HG02759 (cell line): ENCODE measurements at regions not wholly inside any gene's neighbourhood (a gene's known extent, or its start where the extent isn't known, plus 50 kb on each side); places are given as distances from the start of the nearest gene placed in this dataset.

Experiments
- ATAC-seq: cut with Tn5 transposase; IDR thresholded peaks from one replicate; pipeline ENCODE4 v1.9.1; 2021; ENCODE audit warnings: mild to moderate bottlenecking, moderate library complexity; ENCODE audit not compliant: unreplicated experiment

DNA sequence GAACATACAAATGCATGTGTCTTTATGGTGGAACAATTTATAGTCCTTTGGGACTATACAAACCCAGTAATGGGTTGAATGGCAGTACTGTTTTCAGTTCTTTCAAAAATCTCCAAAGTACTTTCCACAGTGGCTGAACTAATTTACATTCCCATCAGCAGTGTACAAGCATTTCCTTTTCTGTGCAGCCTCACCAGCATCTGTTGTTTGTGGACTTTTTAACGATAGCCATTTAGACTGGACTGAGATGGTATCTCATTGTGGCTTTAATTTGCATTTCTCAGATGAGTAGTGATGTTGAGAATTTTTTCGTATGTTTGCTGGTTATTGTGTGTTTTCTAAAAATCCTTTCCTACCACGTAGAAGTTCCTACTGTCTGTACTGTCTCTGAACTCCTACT lies 327.2 kb upstream of the ZFP64 start:
- ATAC-seq = no peak

DNA sequence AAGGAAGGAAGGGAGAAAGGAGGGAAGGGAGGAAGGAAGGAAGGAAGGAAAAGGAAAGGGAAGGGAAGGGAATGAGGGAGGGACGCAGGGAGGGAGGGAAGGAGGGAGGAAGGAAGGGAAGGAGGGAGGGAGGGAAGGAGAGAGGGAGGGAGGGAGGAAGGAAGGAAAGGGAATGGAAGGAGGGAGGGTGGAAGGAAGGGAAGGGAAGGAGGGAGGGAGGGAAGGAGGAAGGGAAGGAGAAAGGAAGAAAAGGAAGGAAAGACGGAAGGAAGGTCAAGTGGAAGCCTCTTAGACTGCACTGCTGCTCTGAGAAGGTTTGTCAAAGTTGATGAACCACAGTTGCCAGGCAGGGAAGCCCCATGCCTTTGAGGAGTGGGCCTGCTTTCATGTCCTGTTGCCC lies 324.3 kb upstream of the ZFP64 start:
- ATAC-seq = no peak

DNA sequence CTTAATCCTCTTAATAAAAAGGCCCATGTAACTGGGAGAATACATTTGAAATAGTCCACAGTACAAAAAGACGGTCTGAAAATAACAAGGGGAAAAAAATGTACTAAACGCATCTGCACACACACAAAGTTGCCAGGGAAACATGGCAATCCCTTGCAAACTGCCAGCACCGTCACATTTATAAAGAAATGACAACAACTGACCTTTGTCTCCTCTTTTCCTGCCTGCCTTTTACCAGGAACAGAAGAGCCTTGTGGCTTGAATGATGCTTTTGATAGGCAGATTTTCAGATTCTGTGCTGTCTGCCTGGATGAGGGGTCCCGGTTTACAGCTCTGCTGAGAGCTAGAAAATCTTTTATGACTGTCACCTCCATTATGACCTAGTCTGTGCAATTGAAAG lies 308.6 kb upstream of the ZFP64 start:
- ATAC-seq = no peak

DNA sequence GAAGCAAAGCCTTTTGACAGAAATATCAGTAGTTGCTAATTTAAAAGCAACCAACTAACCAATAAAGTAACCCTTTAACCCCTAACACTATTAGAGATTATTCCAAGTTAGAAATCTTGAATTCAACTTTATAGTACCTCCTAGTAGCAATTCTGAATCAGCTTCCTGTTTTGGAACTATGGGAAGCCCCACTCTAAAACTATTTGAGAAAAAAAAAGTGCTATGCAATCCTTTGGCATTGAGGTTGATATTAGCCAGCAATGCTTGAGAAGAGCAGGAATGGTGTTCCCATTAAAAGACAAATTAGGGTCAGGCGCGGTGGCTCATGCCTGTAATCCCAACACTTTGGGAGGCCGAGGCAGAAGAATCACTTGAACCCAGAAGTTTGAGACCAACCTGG lies 306.2 kb upstream of the ZFP64 start:
- no peak for ATAC-seq

DNA sequence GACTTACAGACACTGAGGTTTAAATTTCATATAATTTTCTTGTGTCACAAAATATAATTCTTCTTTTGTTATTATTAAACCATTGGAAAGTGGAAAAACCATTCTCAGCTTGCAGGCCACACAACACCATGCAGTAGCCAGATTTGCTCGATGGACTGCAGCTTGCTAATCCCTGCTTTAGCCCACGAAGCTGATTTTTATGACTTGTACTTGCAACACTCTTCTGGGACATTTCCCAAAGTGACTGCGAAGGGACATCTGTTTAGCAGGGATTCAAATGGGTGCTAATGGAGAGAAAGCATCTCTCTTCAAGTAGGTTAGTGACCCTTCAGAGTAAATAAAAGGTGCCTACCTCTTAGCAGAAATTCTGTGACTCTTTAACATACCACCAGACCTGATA lies 304.6 kb upstream of the ZFP64 start:
- ATAC-seq = no peak

DNA sequence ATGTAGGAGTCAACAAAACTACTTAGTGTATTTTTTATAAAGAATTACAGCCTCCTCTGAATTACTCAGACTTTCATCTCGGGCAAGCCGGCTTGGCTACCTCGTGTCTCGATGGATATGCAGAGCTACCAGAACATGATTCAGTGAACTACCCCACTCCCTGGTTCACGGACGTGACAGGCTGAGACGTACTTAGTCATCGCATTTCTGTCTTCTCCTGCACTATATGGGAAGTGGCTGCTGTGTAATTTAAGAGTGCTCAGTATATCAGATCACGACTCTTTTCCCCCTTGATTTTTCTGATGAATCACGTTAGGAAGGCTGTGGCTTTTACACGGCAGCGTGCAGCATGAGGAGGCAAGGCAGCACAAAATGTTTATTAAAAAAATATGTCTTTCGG lies 302.7 kb upstream of the ZFP64 start:
- ATAC-seq = no peak

DNA sequence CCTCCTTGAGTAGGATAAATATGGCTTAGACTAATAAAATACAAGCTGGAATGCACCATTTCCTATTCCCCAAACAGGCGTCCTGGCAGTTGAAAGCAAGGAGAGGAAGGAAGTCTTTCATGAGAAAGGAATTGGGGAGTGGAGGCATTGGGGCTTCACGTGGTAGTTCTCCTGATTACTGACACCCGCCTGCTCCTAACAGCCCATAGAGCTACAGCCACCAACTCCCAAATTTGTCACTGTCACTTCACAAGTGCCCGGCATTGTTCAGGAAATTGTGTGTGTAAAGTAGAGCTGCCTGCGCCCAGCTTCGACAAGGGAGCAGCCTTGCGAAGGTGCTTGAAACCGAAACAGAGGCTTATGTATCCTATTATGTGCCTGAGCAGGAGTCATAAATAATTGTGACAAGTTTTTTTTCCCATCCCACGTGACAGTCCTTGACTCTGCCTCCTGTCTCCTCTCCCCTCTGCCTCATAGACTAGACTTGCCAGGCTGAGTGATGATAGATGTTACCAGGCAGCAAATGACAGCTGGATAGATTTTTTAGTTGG lies 301.7 kb upstream of the ZFP64 start:
- no peak for ATAC-seq

DNA sequence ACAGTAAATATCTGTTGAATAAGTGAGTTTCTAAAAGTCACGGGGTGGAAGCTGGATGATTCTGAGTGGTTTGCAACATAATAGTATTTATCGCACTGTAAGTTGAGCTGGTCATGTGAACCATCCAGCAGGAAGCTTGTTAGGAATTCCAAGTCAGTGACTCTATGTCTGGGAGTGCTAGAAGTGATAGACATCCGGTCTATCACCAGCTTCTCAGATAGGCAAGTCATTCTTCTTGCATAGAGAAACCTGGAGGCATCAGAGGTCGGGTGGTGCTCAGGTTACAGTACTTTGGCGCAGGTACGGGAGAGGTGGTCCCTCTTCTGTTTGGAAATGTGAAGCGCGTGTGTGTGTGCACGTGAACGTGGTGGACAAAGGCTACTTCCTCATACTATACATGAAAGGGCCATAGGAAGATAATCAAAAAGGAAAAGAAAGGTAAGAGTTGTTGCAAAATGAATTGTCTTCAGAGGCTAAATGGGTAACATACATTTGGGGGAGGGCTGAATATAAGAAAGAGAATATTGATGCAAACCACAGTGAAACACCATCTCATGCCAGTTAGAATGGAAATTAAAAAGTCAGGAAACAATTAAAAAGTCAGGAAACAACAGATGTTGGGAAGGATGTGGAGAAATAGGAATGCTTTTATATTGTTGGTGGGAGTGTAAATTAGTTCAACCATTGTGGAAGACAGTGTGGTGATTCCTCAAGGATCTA lies 299.3 kb upstream of the ZFP64 start:
- no peak for ATAC-seq

DNA sequence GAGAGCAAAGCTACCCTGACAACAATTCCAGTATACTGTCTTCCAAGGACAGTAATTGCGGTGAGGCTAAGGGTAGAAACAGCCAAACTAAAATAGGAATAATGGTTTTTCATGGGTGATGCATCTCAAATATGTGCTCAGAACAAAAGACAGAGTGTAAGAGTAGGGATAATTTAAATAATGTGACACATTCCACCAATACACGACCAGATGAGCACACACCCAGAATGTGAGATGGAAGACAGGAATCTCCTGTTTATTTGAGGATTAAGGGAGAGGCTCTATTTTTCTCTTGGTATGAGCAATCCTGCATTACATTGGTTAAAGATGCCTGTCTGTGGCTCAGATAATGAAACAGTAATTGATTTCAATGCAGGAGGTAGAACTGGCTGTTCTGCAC lies 292.9 kb upstream of the ZFP64 start:
- no peak for ATAC-seq

DNA sequence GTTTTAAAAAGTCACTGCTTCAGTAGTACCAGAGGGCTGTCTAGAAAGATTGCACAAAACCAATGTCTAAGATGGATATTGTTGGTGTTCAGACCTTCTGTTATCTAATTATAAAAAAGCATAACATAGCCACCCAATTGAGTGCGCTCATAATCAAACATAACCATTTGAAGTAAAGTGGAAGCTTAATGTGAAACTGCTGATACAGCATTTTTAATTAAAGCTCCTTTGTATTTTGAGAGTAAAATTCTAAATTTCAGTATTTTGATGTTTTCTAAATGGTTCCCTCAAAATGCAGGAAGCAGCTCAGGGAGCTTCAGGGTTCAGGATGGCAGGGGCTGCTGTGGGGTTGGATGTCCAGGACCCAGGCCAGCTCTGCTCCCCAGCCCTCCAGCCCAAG lies 291.8 kb upstream of the ZFP64 start:
- no peak for ATAC-seq

DNA sequence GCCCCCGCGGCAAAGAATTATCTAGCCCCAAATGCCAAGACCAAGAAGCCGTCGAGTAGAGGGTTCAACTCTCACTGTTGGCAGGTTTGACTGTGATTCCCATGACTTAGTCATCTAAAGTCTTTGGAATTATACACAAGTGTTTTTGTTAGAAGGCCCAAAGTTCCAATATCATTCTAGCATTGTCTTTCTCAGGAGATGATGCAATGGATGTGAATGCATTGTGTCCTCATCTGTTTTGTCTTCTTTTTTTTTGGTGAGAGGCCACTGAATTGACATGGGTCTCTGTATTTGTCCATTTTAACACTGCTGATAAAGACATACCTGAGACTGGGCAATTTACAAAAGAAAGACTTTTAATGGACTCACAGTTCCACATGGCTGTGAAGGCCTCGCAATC lies 290.5 kb upstream of the ZFP64 start:
- ATAC-seq = no peak

DNA sequence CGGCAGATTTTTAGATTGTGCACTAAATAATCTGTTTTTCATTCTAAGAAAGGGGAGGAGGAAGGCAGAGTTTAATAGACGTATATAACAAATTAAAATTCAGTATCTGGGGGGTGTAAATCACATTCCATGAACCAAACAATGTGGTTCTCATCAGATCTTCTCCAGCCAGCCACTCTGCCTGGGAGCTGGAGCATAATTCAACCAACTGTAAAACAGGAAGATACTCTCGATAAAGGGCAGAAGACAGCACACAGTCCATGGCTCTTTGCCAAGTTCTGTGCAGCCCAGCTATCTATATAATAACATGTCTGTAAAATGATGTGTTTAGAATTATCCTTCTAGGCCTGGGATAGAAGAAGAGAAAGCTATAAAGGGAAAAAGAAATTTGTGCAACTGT lies 289.9 kb upstream of the ZFP64 start:
- ATAC-seq = no peak

DNA sequence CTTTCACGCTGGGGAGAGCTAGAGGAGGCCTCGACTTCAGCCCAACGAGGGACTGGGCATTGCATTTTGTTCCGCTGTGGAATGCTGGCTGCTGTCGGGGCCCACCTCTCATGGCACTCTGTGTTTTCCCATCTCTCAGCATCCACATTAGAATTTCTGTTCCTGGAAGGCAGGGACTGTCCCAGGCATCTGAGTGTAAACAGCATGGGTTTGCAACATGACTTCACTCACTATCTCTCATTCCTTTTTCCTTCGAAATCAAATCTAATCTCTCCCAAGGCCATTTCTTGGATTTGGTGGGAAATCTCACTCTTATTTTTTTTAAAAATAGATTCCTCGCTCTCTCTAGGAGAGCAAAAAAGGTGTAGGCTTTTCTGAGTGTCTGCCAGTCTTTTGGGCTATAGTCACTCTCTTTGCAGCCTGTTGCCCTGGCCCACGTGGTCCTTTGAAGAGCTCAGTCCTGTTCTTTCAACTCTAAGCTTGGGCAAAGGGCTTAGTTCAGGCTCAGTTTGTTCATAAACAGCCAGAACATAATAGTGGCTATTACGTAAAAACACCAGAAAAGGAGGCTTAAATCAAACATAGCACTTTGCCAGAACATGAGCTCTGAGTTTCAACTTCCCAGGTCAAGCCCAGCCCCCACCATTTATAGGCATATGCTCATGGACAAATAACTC lies 284.6 kb upstream of the ZFP64 start:
- no peak for ATAC-seq

DNA sequence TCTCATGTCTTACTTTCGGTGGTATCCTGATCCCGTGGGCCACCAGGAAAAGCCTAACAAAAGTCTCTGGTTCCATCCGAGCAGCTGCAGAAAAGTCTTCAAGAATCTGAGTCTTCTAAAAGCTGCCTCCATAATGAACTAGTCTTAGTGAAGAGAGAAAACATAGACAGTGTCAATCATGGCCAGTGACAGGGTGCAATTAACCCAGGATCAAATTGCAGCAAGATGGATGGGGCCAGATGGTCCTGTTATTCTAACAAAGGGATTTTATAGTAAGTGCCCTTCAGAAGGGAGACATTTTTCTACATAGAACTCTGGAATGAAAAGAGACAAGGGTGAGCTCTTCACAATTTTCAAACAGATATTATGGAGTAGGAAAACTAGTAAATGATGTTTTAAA lies 281.6 kb upstream of the ZFP64 start:
- no peak for ATAC-seq

DNA sequence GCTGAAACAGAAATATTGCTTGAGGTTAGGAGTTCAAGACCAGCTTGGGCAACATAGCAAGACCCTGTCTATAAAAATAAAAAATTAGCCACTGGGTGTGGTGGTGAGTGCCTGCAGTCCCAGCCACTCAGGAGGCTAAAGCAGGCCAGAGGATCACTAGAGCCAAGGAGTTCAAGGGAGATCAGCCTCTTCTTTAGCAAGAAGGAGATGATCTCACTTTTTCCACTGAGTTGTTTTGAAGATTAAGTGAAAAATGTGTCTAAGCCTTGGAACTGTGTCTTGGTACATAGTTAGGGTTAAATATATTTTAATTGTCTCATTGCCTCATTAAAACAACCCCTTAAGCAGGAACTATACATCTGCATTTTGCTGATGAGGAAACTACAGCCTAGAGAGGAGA lies 279.0 kb upstream of the ZFP64 start:
- ATAC-seq = no peak

DNA sequence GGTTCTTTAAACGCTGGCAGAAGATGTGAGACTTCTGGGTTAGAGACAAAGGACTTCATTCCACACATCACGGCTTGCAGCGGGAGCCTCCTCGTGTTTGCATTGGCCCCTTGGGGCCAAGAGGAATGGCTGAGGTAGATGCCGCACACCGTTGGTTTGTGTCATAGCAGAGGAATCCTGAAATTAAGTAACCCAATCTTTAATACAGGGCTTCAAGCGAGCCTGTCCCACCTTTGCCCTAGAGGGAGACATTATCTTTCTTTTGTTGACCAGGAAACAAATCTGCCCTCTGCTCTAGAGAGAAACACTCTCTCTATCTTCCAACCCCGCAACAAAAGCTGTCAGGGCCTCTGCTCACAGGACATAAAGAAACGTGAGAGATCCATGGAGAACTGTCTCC lies 277.5 kb upstream of the ZFP64 start:
- ATAC-seq = no peak

DNA sequence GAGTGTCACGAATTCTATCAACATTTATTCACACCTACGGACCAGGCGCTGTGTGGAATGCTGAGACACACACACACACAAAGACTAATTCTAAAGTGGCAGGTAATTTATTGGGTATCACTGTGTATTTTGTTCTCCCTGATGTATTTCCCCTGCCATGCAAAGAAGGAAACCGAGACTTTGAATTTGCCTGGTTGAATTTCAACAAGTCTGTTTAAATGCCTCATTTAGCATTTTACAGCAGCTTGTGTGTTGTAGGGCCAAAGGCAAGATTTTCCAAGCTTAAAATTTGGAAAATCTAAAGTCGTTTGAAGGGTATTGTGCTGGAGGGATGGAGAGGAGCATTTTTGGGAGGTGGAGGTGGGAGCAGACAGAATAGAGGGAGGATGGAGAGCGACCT lies 274.4 kb upstream of the ZFP64 start:
- ATAC-seq = no peak

DNA sequence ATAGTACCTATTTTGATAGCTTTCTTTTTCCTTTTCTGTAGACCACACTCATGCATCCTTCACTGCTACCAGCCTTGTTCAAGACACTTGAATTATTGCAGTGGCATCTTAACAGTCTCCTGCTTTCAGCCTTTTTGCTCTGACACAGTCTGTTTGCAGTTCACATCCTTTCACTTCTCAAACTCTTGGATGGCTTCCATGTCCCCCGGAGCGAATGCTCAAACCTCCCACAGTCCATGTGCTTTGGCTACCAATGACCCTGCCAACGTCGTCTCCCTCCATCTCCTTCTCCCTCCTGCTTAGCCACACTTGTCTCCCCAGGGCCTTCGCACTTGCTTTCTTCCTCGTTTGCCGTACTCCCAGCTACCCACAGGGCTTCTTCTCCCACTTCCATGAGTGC lies 270.0 kb upstream of the ZFP64 start:
- no peak for ATAC-seq

DNA sequence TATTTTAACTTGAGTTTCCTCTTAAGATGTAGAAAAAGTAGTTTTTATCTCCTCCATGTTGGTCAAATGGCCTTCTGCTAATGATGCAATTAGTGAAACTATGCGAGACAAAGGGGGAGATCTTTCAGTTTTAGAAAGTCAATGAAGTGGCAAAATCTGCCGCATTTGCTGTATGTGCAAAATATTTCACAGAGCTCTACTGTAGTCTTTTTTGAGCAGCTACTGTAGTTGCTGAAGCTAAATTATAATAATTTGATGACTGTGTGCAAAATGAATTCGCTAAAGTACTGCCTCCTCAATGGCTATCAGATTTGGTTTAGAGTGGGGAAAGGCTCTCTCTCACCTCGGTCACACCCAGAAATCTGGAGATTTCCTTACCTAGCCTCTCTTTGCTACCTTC lies 267.6 kb upstream of the ZFP64 start:
- no peak for ATAC-seq

DNA sequence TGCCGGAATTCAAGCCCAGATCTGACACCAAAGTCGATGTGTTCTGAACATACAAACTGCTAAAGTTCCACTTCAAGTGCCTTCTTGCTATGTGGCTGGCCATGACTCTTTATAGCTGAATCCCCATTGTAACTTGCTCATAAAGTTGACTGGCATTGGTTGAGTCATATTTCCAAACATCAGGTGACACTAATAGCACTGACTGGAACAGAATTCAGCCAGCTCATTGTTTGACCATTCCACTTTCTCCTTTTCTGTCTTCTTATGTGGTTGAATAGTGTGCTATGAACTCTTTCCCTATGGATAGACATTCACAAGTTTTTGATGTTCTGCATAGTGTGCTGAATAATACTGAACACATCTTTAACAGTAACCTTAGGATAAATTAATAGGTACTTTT lies 266.2 kb upstream of the ZFP64 start:
- no peak for ATAC-seq

DNA sequence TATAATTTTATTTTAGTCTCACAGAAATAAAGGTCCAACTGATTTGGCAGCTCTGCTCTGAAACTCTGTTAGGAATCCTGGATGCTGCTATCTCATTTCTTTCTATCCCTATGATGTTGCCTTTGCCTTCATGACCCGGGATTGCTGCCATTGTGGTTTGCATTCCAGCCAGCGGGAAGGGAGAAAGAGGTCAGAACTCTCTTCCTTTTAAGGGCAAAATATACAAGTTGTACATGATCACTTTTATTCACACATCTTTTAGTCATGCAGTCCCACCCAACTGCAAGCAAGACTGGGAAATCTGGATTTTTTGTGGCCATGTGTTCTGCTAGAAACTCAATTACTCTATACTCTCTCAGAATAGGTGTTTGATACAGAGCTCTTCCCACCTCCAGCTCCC lies 263.1 kb upstream of the ZFP64 start:
- no peak for ATAC-seq

DNA sequence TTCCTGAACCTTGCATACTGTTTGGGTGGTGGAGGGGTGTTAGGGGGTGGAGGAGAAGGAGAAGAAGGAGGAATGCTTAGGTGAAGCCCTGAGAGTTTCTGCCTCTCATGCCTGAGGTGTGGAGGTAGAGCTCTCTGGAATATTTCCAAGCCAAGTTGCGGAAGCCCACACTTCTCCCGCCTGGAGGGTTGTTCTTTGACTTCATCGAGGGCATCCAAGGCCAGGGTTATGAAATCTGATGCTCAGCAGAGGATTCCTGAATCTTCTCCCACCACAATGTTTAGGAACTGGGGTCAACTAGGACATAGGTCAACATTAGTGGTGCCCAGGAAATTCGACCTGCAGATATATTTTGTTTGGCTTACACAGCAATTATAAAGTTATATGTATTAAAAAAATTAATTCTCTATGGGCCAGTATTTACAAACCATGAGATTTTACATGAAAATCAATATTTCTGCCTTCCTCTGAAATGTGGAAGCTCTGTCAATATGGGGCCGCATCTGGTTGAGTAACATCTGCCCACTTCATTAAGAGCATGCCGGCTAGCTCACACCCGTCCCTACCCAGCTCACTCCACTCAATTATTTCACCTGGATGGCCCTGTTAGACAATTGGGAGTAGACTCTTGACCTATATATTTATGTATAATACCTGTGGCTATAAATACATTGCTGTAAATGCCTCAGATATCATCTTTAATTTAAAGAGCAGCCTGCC lies 257.1 kb upstream of the ZFP64 start:
- no peak for ATAC-seq
